Loucy (cell line): ENCODE measurements at regions not wholly inside any gene's neighbourhood (a gene's known extent, or its start where the extent isn't known, plus 50 kb on each side); places are given as distances from the start of the nearest gene placed in this dataset.

ENCODE experiments used
- CTCF ChIP-seq: fragments of 200-600 bp; sonication (generic); conservative IDR thresholded peaks from 2 replicates; pipeline ENCODE4 v1.5.1; 2014; ENCODE audit warnings: mild to moderate bottlenecking, antibody characterized with exemption, low read length
- EZH2phosphoT487 ChIP-seq: fragments of 200-600 bp; IDR thresholded peaks from 2 replicates; pipeline ENCODE4 v1.6.1; 2018; ENCODE audit warnings: antibody characterized with exemption, mild to moderate bottlenecking, moderate library complexity, borderline replicate concordance

DNA sequence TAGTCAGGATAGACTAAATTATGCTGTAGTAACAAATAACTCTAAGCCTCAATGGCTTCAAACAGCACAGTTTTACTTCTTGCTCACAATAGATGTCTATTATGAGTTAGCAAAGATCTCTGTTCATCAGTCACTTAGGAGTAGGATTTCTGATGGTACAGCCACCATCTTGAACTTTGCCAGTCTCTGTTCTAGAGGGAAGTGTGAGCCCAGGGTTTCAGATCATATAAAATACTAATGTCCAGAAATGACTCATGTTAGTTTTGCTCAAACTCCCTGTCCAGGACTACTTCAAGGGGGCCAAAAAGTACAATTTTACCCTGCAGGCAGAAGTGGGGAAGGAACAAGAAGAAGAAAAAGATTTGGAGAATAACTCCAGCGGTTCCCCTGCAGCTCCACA is 77.1 kb upstream of the LSM6 start:
- no peak for TF ChIP-seq EZH2phosphoT487
- no peak for TF ChIP-seq CTCF
